CD4-positive, alpha-beta T cell (primary cell): ENCODE measurements at regions not wholly inside any gene's neighbourhood (a gene's known extent, or its start where the extent isn't known, plus 50 kb on each side); places are given as distances from the start of the nearest gene placed in this dataset.

ENCODE experiments used
- ATAC-seq: fragments of 200-7000 bp; cut with Tn5 transposase; one replicate; pipeline ENCODE4 v1.10.0; 2022; ENCODE audit warnings: mild to moderate bottlenecking; ENCODE audit not compliant: poor library complexity
- CTCF ChIA-PET: fragments of 350-600 bp; sonication (Branson Sonifier 250); formaldehyde crosslinking; loops from one replicate; lab custom pipeline; 2021; ENCODE audit warnings: antibody characterized with exemption, inconsistent platforms; lab: Charles Lee
- POLR2A ChIA-PET: fragments of 350-600 bp; sonication (Branson Sonifier 250); formaldehyde crosslinking; loops from one replicate; lab custom pipeline; 2021; ENCODE audit warnings: antibody characterized with exemption, inconsistent platforms; lab: Charles Lee
- DNase-seq, 14 experiments: peaks; one replicate each; pipeline ENCODE4 v3.0.0-alpha.2; 2013 to 2020; ENCODE audit warnings: mixed read lengths in 2 of 14
- H3K27ac ChIP-seq, 2 donors: one replicate each; pipeline versions ENCODE4 v1.5.1 to v1.7.0; 2013; ENCODE audit warnings: low read length in 2 of 2, low read depth in 1 of 2, mild to moderate bottlenecking in 1 of 2
- H3K27me3 ChIP-seq, 2 experiments: 1 replicate in 1 of 2; 2 replicates in 1 of 2; pipeline versions ENCODE4 v1.6.1 to v1.7.0; 2013; ENCODE audit warnings: low read length in 2 of 2, control low read depth in 1 of 2, mild to moderate bottlenecking in 1 of 2, moderate library complexity in 1 of 2; ENCODE audit not compliant: insufficient read depth in 2 of 2, control insufficient read depth in 1 of 2
- H3K36me3 ChIP-seq: one replicate; pipeline ENCODE4 v1.6.1; 2013; ENCODE audit warnings: low read length, control low read depth; ENCODE audit not compliant: insufficient read depth
- H3K4me1 ChIP-seq: one replicate; pipeline ENCODE4 v1.6.1; 2013; ENCODE audit warnings: low read length, control low read depth; ENCODE audit not compliant: insufficient read depth
- H3K4me3 ChIP-seq: one replicate; pipeline ENCODE4 v1.5.1; 2013; ENCODE audit warnings: mild to moderate bottlenecking, low read length, moderate library complexity
- H3K9me3 ChIP-seq, 2 experiments: 1 replicate in 1 of 2; 2 replicates in 1 of 2; pipeline versions ENCODE4 v1.6.1 to v1.7.0; 2013; ENCODE audit warnings: low read length in 2 of 2, mild to moderate bottlenecking in 2 of 2, control low read depth in 1 of 2, moderate library complexity in 1 of 2; ENCODE audit not compliant: control insufficient read depth in 1 of 2, insufficient read depth in 1 of 2
- H3K27ac Mint-ChIP-seq: one replicate; pipeline ENCODE4 v1.8.0; 2020; ENCODE audit warnings: mixed read lengths
- H3K27me3 Mint-ChIP-seq: one replicate; pipeline ENCODE4 v1.8.0; 2021; ENCODE audit warnings: mixed read lengths
- H3K36me3 Mint-ChIP-seq: one replicate; pipeline ENCODE4 v1.8.0; 2021; ENCODE audit warnings: low read depth, mixed read lengths
- H3K4me1 Mint-ChIP-seq: one replicate; pipeline ENCODE4 v1.8.0; 2021; ENCODE audit warnings: low read depth, mixed read lengths
- H3K4me3 Mint-ChIP-seq: one replicate; pipeline ENCODE4 v1.8.0; 2020; ENCODE audit warnings: mild to moderate bottlenecking, mixed read lengths
- H3K9me3 Mint-ChIP-seq: one replicate; pipeline ENCODE4 v1.8.0; 2020; ENCODE audit warnings: mixed read lengths
- CTCF ChIP-seq: fragments of 200-600 bp; IDR thresholded peaks from one replicate; pipeline ENCODE4 v1.8.0; 2022; ENCODE audit warnings: antibody characterized with exemption, mild to moderate bottlenecking
- intact Hi-C, 2 experiments: fragments of 100-400 bp; cut with DNase I in 1 of 2; cut with micrococcal nuclease in 1 of 2; formaldehyde crosslinking; loops; one replicate each; pipeline versions ENCODE4 v1.15.1 to v1.9.0; 2023 to 2025; cut with DNase I, micrococcal nuclease

GRCh38 chr10:122754491-122755235 is 55.0 kb upstream of the C10orf120 start:
- DNase-seq (no peak), ATAC-seq (no peak)
- H3K4me3 ChIP-seq = no peak overlapping the region
- Mint-ChIP-seq H3K27me3 (peaks cover 32% of the 10 kb centered on the region), H3K36me3 (no peaks in the 10 kb centered on the region), H3K27ac (no peak overlapping the region), H3K4me3 (no peak overlapping the region), H3K4me1 (no peaks in the 10 kb centered on the region), H3K9me3 (peaks cover 5% of the 10 kb centered on the region)
- H3K27me3 ChIP-seq = peaks cover 0 to 3% of the 10 kb centered on the region in 2 experiments
- no peak overlapping the region for H3K27ac ChIP-seq
- H3K9me3 ChIP-seq = peaks cover 16 to 26% of the 10 kb centered on the region in 2 experiments
- intact Hi-C loops = no loop called here
- CTCF ChIA-PET = no interaction called here
- POLR2A ChIA-PET = no interaction called here
- no peak for TF ChIP-seq CTCF
- no peaks in the 10 kb centered on the region for H3K4me1 ChIP-seq
- H3K36me3 ChIP-seq = no peaks in the 10 kb centered on the region

- no peak overlapping the region for H3K4me3 ChIP-seq
- intact Hi-C loops = no loop called here
- Mint-ChIP-seq H3K4me1 (no peaks in the 10 kb centered on the region), H3K27ac (no peak overlapping the region), H3K9me3 (no peaks in the 10 kb centered on the region), H3K27me3 (peaks cover 38% of the 10 kb centered on the region), H3K36me3 (no peaks in the 10 kb centered on the region), H3K4me3 (no peak overlapping the region)
- ChIA-PET POLR2A (no interaction called here), CTCF (no interaction called here)
- H3K9me3 ChIP-seq = peaks cover 0 to 5% of the 10 kb centered on the region in 2 experiments
- TF ChIP-seq CTCF = no peak
- H3K4me1 ChIP-seq = no peaks in the 10 kb centered on the region
- no peak overlapping the region for H3K27ac ChIP-seq
- no peaks in the 10 kb centered on the region for H3K36me3 ChIP-seq
- no peak for ATAC-seq
- H3K27me3 ChIP-seq = peaks cover 0 to 14% of the 10 kb centered on the region in 2 experiments
- DNase-seq = no peak
These were observed 50.2 kb upstream of the C10orf120 start for GRCh38 chr10:122749886-122750285.
